Bronchial epithelial cell (primary cell): ENCODE measurements at regions not wholly inside any gene's neighbourhood (a gene's known extent, or its start where the extent isn't known, plus 50 kb on each side); places are given as distances from the start of the nearest gene placed in this dataset.
A peak's percentile ranks its signal among the peaks of the same experiment; 100 is the strongest.
"Not testable (repeated sequence)": the region's sequence is repeated elsewhere in the genome, so short reads cannot be mapped to it uniquely, and the experiment has no call there.

Source experiments
- DNase-seq: peaks from one replicate; pipeline ENCODE4 v3.0.0-alpha.2; 2010; ENCODE audit warnings: low read depth
- FAIRE-seq: peaks from 2 replicates; lab custom pipeline; 2011; peaks lifted over from hg19 to GRCh38; lab: Jason Lieb, UNC
- H3K27me3 ChIP-seq: 2 replicates; pipeline ENCODE4 v1.5.1; 2011; ENCODE audit warnings: low read length; ENCODE audit not compliant: control insufficient read depth, insufficient read depth
- H3K36me3 ChIP-seq: 2 replicates; pipeline ENCODE4 v1.5.1; 2011; ENCODE audit warnings: low read length; ENCODE audit not compliant: control insufficient read depth, insufficient read depth
- H3K4me3 ChIP-seq: 2 replicates; pipeline ENCODE4 v1.5.1; 2011; ENCODE audit warnings: mild to moderate bottlenecking, low read depth, low read length, control low read depth
- CTCF ChIP-seq: IDR thresholded peaks from 2 replicates; pipeline ENCODE4 v1.5.1; 2011; ENCODE audit warnings: mild to moderate bottlenecking, moderate library complexity, low read length, control low read depth, inconsistent platforms; ENCODE audit not compliant: insufficient read depth, severe bottlenecking

GRCh38 chr1:217040711-217041455, 317.7 kb upstream of the ESRRG start:
- no peak for FAIRE-seq
- peak; percentile 18 for DNase-seq
- Histone ChIP-seq H3K4me3 (no peak overlapping the region), H3K36me3 (no peaks in the 10 kb centered on the region), H3K27me3 (no peaks in the 10 kb centered on the region)
- no peak for TF ChIP-seq CTCF

GRCh38 chr1:217039926-217040325, 316.7 kb upstream of the ESRRG start:
- DNase-seq (no peak), FAIRE-seq (no peak)
- Histone ChIP-seq H3K27me3 (no peaks in the 10 kb centered on the region), H3K4me3 (no peak overlapping the region), H3K36me3 (no peaks in the 10 kb centered on the region)
- no peak for TF ChIP-seq CTCF

- not testable (repeated sequence) for DNase-seq, H3K4me3 ChIP-seq, FAIRE-seq
Observed at GRCh38 chr1:217039139-217039538, 315.9 kb upstream of the ESRRG start.

DNA sequence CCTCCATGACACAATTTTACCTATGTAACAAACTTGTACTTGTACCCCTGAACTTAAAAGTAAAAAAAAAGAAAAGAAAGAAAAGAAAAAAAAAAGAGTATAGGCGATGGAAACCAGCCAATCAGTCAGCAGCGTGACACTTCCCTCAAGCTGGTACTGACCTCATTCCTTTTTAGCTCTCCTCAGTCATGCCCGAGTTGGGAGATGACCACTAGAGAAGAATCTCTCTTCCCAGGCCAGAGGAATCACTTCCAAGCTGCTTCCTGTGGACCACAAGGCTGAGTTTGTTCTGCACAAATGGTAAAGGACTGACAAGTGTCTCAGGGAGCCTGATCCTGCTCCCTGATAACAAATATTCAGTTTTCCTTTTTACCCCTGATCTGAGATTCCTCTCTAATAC, 313.5 kb upstream of the ESRRG start:
- FAIRE-seq (no peak), DNase-seq (no peak)
- no peaks in the 10 kb centered on the region for H3K27me3 ChIP-seq
- no peak for TF ChIP-seq CTCF
- H3K4me3 ChIP-seq: no peak overlapping the region
- no peaks in the 10 kb centered on the region for H3K36me3 ChIP-seq

More at GRCh38 chr1:217039139-217039538, 315.9 kb upstream of the ESRRG start:
- not testable (repeated sequence) for H3K36me3 ChIP-seq, H3K27me3 ChIP-seq

DNA sequence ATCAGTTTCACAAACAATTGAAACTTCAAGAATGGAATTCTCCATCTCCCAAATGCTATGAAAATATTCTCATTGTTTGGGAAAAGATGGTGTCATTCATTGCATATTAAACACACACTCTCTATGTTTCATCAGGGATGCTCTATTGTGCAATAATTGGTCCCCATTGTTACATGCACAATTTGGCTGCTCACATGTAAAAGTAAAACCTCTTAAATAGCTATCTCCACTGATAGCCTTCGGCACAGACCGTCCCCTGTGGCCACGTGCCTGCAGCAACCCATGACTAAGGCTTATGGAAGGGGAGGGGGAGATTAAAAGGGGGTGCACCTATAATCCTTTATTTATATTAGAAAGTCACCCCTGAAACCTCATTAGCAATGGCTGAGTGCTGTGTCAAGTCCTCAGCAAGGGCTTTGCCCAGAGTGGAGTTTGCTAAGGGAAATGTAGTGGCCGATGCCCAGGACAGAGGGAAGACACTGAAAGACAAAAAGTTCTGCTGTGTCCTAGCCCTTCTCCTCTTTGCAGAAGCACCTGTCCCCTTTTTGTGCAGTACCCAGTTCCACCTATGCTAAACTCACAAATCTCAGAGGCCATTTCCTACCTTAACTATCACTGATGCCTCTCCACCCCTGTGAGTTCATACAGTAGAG, 309.6 kb upstream of the ESRRG start:
- DNase-seq (no peak), FAIRE-seq (no peak)
- H3K27me3 ChIP-seq: no peaks in the 10 kb centered on the region
- H3K4me3 ChIP-seq: no peak overlapping the region
- TF ChIP-seq CTCF: no peak
- no peaks in the 10 kb centered on the region for H3K36me3 ChIP-seq

- DNase-seq (peak; percentile 97), FAIRE-seq (no peak)
- H3K27me3 ChIP-seq: no peaks in the 10 kb centered on the region
- no peaks in the 10 kb centered on the region for H3K36me3 ChIP-seq
- TF ChIP-seq CTCF: no peak
- H3K4me3 ChIP-seq: no peak overlapping the region
Observed at GRCh38 chr1:217029281-217030157, 306.3 kb upstream of the ESRRG start.
